DOHH2 (cell line): ENCODE measurements at regions not wholly inside any gene's neighbourhood (a gene's known extent, or its start where the extent isn't known, plus 50 kb on each side); places are given as distances from the start of the nearest gene placed in this dataset.

Experiments used
- H3F3A ChIP-seq: fragments of 200-600 bp; sonication (generic), shearing (Covaris generic); 2 replicates; pipeline ENCODE4 v1.6.0; 2016; ENCODE audit warnings: antibody characterized with exemption, mild to moderate bottlenecking; ENCODE audit not compliant: control insufficient read depth, insufficient read depth
- H3K27ac ChIP-seq: fragments of 200-600 bp; sonication (generic); 2 replicates; pipeline ENCODE4 v1.5.1; 2014; ENCODE audit warnings: low read depth, mild to moderate bottlenecking, low read length, moderate library complexity
- H3K27me3 ChIP-seq: fragments of 200-600 bp; sonication (generic); 2 replicates; pipeline ENCODE4 v1.6.1; 2014; ENCODE audit warnings: mild to moderate bottlenecking, low read length, mixed read lengths; ENCODE audit not compliant: control insufficient read depth
- H3K36me3 ChIP-seq: fragments of 200-600 bp; sonication (generic); 2 replicates; pipeline ENCODE4 v1.6.1; 2014; ENCODE audit warnings: mild to moderate bottlenecking, low read length, moderate library complexity, mixed read lengths; ENCODE audit not compliant: control insufficient read depth
- H3K4me1 ChIP-seq: fragments of 200-600 bp; sonication (generic); 2 replicates; pipeline ENCODE4 v1.6.1; 2014; ENCODE audit warnings: mild to moderate bottlenecking, low read length, mixed read lengths; ENCODE audit not compliant: control insufficient read depth
- H3K4me2 ChIP-seq: fragments of 200-600 bp; sonication (generic); 2 replicates; pipeline ENCODE4 v1.6.0; 2014; ENCODE audit warnings: mild to moderate bottlenecking, low read length, moderate library complexity
- H3K4me3 ChIP-seq: fragments of 200-600 bp; sonication (generic); 2 replicates; pipeline ENCODE4 v1.5.1; 2014; ENCODE audit warnings: mild to moderate bottlenecking, low read length, mixed read lengths
- H3K79me2 ChIP-seq: fragments of 200-600 bp; sonication (generic); 2 replicates; pipeline ENCODE4 v1.6.1; 2014; ENCODE audit warnings: mild to moderate bottlenecking, low read length, mixed read lengths; ENCODE audit not compliant: control insufficient read depth
- H3K9me2 ChIP-seq: fragments of 200-600 bp; sonication (generic); replicated peaks from 2 replicates; pipeline ENCODE4 v1.6.1; 2014; ENCODE audit warnings: mild to moderate bottlenecking, low read length, mixed read lengths; ENCODE audit not compliant: control insufficient read depth
- H3K9me3 ChIP-seq: fragments of 200-600 bp; sonication (generic); 2 replicates; pipeline ENCODE4 v1.6.1; 2014; ENCODE audit warnings: antibody characterized with exemption, low read length, mixed read lengths; ENCODE audit not compliant: control insufficient read depth, insufficient read depth
- H4K20me1 ChIP-seq: fragments of 200-600 bp; sonication (generic); 2 replicates; pipeline ENCODE4 v1.6.0; 2014; ENCODE audit warnings: low read depth, mild to moderate bottlenecking, antibody characterized with exemption, low read length, moderate library complexity; ENCODE audit not compliant: control insufficient read depth, insufficient read depth
- EZH2phosphoT487 ChIP-seq: fragments of 200-600 bp; sonication (generic); IDR thresholded peaks from 2 replicates; pipeline ENCODE4 v1.6.1; 2017; ENCODE audit warnings: borderline replicate concordance, mild to moderate bottlenecking, antibody characterized with exemption, low read length, moderate library complexity, mixed read lengths
- TF ChIP-seq, protein P1 (sequence below): fragments of 200-600 bp; sonication (generic); IDR thresholded peaks from one replicate; pipeline ENCODE4 v1.5.1; 2014; ENCODE audit warnings: antibody characterized with exemption, mild to moderate bottlenecking, low read depth, low read length; ENCODE audit not compliant: poor library complexity, severe bottlenecking

DNA sequence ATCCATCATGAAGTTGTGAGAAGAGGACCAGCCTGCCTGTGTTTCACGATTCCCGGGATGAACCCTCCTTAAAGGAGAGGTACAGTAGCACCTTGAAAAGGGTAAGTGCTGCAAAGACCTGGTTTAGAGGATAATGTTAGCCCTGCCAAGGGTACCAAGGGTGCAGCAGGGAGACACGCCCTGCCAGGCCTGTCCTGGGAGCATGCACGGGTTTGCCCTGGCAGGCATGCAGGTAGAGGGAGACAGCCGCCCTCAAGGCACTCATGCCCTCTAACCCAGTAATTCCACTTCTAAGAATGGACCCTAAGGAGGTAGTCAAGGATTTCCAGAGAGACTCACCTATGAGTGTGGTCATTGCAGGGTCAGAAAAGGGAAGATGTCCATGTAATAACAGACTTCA, 65.0 kb downstream of the DIO3 start:
- peaks cover 11% of the 10 kb centered on the region for H3K4me1 ChIP-seq
- no peaks in the 10 kb centered on the region for H3K79me2 ChIP-seq
- no peaks in the 10 kb centered on the region for H3K9me3 ChIP-seq
- no peak overlapping the region for H3K4me2 ChIP-seq
- H3K27ac ChIP-seq, result no peak overlapping the region
- no peaks in the 10 kb centered on the region for H3K36me3 ChIP-seq
- H4K20me1 ChIP-seq, result no peaks in the 10 kb centered on the region
- TF ChIP-seq, protein P1, sequence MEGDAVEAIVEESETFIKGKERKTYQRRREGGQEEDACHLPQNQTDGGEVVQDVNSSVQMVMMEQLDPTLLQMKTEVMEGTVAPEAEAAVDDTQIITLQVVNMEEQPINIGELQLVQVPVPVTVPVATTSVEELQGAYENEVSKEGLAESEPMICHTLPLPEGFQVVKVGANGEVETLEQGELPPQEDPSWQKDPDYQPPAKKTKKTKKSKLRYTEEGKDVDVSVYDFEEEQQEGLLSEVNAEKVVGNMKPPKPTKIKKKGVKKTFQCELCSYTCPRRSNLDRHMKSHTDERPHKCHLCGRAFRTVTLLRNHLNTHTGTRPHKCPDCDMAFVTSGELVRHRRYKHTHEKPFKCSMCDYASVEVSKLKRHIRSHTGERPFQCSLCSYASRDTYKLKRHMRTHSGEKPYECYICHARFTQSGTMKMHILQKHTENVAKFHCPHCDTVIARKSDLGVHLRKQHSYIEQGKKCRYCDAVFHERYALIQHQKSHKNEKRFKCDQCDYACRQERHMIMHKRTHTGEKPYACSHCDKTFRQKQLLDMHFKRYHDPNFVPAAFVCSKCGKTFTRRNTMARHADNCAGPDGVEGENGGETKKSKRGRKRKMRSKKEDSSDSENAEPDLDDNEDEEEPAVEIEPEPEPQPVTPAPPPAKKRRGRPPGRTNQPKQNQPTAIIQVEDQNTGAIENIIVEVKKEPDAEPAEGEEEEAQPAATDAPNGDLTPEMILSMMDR, result no peak
- no peak for TF ChIP-seq EZH2phosphoT487
- H3K4me3 ChIP-seq, result no peak overlapping the region
- H3K27me3 ChIP-seq, result no peaks in the 10 kb centered on the region
- H3K9me2 ChIP-seq, result no peaks in the 10 kb centered on the region
- H3F3A ChIP-seq, result no peaks in the 10 kb centered on the region

DNA sequence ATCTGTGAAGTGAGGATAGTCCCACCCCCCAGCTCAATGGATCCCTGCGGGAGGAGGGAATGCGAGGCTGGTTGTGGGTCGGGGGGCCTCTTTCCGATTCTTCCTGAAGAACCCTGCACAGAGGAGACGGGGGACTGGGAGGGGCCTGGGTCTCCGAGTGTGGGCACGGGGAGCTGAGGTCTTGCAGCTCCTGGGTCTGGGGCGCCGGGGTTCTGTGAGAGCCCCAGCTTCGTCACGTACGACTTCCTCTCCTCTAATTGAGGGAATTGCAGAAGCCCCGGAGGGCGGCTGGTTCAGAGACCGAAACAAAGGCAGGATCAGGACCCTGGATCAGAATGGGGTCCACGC, 66.6 kb downstream of the DIO3 start:
- Histone ChIP-seq H3K4me1 (peaks cover 11% of the 10 kb centered on the region), H3K4me2 (peak overlapping the region; percentile 38; the same call in 1 of the 2 replicates), H3K27ac (no peak overlapping the region), H3K9me3 (no peaks in the 10 kb centered on the region), H3K9me2 (no peaks in the 10 kb centered on the region), H3K79me2 (no peaks in the 10 kb centered on the region), H3K4me3 (no peak overlapping the region), H4K20me1 (no peaks in the 10 kb centered on the region), H3F3A (no peaks in the 10 kb centered on the region), H3K36me3 (no peaks in the 10 kb centered on the region), H3K27me3 (no peaks in the 10 kb centered on the region)
- TF ChIP-seq, protein P1, result no peak
- no peak for TF ChIP-seq EZH2phosphoT487

DNA sequence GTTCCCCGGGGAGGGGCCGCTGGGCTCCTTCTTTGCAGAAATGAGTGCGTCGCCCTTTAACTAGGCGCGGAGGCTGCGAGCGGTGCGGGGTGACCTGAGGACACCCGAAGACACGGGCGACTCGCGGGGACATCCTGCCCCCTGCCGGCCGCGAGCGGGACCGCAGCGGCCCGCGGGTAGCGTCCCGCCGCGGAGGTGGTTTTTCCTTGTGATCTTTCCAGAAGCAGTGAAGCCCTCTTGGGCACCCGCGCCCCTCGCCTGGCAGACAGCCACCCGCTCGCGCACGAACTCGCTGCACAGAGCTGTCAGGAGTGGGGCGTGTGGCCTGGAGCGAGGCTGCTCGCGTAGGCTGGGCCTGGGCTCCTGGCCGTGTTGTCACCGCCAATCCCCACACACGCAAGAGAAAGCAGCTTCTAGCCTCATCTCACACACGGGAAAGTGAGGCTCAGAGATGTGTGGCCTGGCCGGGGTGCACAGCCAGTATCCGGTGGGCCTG, 67.2 kb downstream of the DIO3 start:
- H3K36me3 ChIP-seq, result no peaks in the 10 kb centered on the region
- H3K27me3 ChIP-seq, result no peaks in the 10 kb centered on the region
- no peak overlapping the region for H3K27ac ChIP-seq
- H4K20me1 ChIP-seq, result no peaks in the 10 kb centered on the region
- no peaks in the 10 kb centered on the region for H3K79me2 ChIP-seq
- TF ChIP-seq, protein P1, result peak; percentile 90
- TF ChIP-seq EZH2phosphoT487, result no peak
- no peaks in the 10 kb centered on the region for H3F3A ChIP-seq
- peaks cover 11% of the 10 kb centered on the region for H3K4me1 ChIP-seq
- no peaks in the 10 kb centered on the region for H3K9me3 ChIP-seq
- H3K4me3 ChIP-seq, result no peak overlapping the region
- no peaks in the 10 kb centered on the region for H3K9me2 ChIP-seq
- H3K4me2 ChIP-seq, result peak overlapping the region; percentile 38
